GM12801 (cell line): ENCODE measurements at regions not wholly inside any gene's neighbourhood (a gene's known extent, or its start where the extent isn't known, plus 50 kb on each side); places are given as distances from the start of the nearest gene placed in this dataset.

ENCODE experiments used
- CTCF ChIP-seq: IDR thresholded peaks from one replicate; pipeline ENCODE4 v1.5.1; 2011; ENCODE audit warnings: control low read depth; ENCODE audit not compliant: insufficient read length; ENCODE audit errors: extremely low read depth

- no peak for TF ChIP-seq CTCF
Observed at GRCh38 chr1:29823561-29823960, 587.2 kb downstream of the PTPRU start.

- no peak for TF ChIP-seq CTCF
Observed at GRCh38 chr1:29821605-29822004, 585.3 kb downstream of the PTPRU start.

- TF ChIP-seq CTCF, result no peak
Observed at GRCh38 chr1:29820401-29820800, 584.1 kb downstream of the PTPRU start.

- no peak for TF ChIP-seq CTCF
Observed at GRCh38 chr1:29812408-29813135, 576.2 kb downstream of the PTPRU start.

- TF ChIP-seq CTCF, result no peak
Observed at GRCh38 chr1:29811727-29812407, 575.5 kb downstream of the PTPRU start.

- no peak for TF ChIP-seq CTCF
Observed at GRCh38 chr1:29811247-29811646, 574.9 kb downstream of the PTPRU start.

GRCh38 chr1:29810121-29811120 is 574.1 kb downstream of the PTPRU start:
- no peak for TF ChIP-seq CTCF
